ENCODE measurements at regions not wholly inside any gene's neighbourhood (a gene's known extent, or its start where the extent isn't known, plus 50 kb on each side); places are given as distances from the start of the nearest gene placed in this dataset.

- TF ChIP-seq, protein P1, sequence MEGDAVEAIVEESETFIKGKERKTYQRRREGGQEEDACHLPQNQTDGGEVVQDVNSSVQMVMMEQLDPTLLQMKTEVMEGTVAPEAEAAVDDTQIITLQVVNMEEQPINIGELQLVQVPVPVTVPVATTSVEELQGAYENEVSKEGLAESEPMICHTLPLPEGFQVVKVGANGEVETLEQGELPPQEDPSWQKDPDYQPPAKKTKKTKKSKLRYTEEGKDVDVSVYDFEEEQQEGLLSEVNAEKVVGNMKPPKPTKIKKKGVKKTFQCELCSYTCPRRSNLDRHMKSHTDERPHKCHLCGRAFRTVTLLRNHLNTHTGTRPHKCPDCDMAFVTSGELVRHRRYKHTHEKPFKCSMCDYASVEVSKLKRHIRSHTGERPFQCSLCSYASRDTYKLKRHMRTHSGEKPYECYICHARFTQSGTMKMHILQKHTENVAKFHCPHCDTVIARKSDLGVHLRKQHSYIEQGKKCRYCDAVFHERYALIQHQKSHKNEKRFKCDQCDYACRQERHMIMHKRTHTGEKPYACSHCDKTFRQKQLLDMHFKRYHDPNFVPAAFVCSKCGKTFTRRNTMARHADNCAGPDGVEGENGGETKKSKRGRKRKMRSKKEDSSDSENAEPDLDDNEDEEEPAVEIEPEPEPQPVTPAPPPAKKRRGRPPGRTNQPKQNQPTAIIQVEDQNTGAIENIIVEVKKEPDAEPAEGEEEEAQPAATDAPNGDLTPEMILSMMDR (IDR thresholded peaks at IDR 0.05) = no peak
- no peak for TF ChIP-seq POLR2A (IDR thresholded peaks at IDR 0.05)
These were observed 553.1 kb upstream of the BCHE start for GRCh38 chr3:166390303-166390702.

Measured in vagina (tissue), 2 donors.